K562 (cell line): ENCODE measurements at regions not wholly inside any gene's neighbourhood (a gene's known extent, or its start where the extent isn't known, plus 50 kb on each side); places are given as distances from the start of the nearest gene placed in this dataset.

Experiments used
- CREB1 ChIP-seq, 2 experiments: sonication (generic) in 1 of 2; formaldehyde crosslinking in 1 of 2; IDR thresholded peaks; 2 replicates each; pipeline versions ENCODE4 v1.6.1 to v1.8.0; 2012 to 2022; ENCODE audit warnings: inconsistent platforms in 1 of 2, mild to moderate bottlenecking in 1 of 2, missing genetic modification reagents in 1 of 2, moderate library complexity in 1 of 2
- CSDE1 ChIP-seq, 2 experiments: fragments of 450-650 bp; IDR thresholded peaks; 2 replicates each; pipeline ENCODE4 v1.6.1; 2016; ENCODE audit warnings: mild to moderate bottlenecking in 1 of 2
- CTBP1 ChIP-seq: fragments of 450-650 bp; IDR thresholded peaks from 2 replicates; pipeline ENCODE4 v1.6.1; 2016; ENCODE audit warnings: borderline replicate concordance
- DEAF1 ChIP-seq: fragments of 450-650 bp; formaldehyde crosslinking; IDR thresholded peaks from 2 replicates; pipeline ENCODE4 v1.4.0; 2020; ENCODE audit warnings: mild to moderate bottlenecking, moderate library complexity
- DPF2 ChIP-seq: fragments of 450-650 bp; IDR thresholded peaks from 2 replicates; pipeline ENCODE4 v1.6.1; 2016
- FOS ChIP-seq: IDR thresholded peaks from 3 replicates; pipeline ENCODE4 v1.6.1; 2011; ENCODE audit not compliant: insufficient read length; ENCODE audit errors: extremely low read depth
- FOXA3 ChIP-seq, 2 experiments: fragments of 450-650 bp in 1 of 2; sonication (generic) in 1 of 2; formaldehyde crosslinking; IDR thresholded peaks in 1 of 2; conservative IDR thresholded peaks in 1 of 2; 2 replicates each; pipeline versions ENCODE4 v1.4.0 to v1.8.0; 2020 to 2022; ENCODE audit warnings: mild to moderate bottlenecking in 2 of 2, missing genetic modification reagents in 1 of 2
- GTF2F1 ChIP-seq: IDR thresholded peaks from 2 replicates; pipeline ENCODE4 v1.6.1; 2011; ENCODE audit warnings: low read depth, low read length, improper control_type of control experiment
- HDAC6 ChIP-seq: IDR thresholded peaks from 2 replicates; pipeline ENCODE4 v1.6.1; 2012; ENCODE audit warnings: low read depth, mild to moderate bottlenecking, control low read depth, inconsistent platforms, low read length, moderate library complexity
- JUND ChIP-seq, 2 experiments: IDR thresholded peaks; 2 replicates in 1 of 2; 3 replicates in 1 of 2; pipeline ENCODE4 v1.6.1; 2011; ENCODE audit warnings: borderline replicate concordance in 2 of 2, low read depth in 2 of 2, low read length in 2 of 2, improper control_type of control experiment in 1 of 2, missing biosample characterization in 1 of 2, missing genetic modification characterization in 1 of 2, missing genetic modification reagents in 1 of 2
- LCOR ChIP-seq: sonication (generic); formaldehyde crosslinking; IDR thresholded peaks from 2 replicates; pipeline ENCODE4 v1.8.0; 2022; ENCODE audit warnings: mild to moderate bottlenecking, missing genetic modification reagents
- NFRKB ChIP-seq: fragments of 450-650 bp; IDR thresholded peaks from 2 replicates; pipeline ENCODE4 v1.6.1; 2016; ENCODE audit warnings: low read depth
- NFXL1 ChIP-seq: fragments of 450-650 bp; formaldehyde crosslinking; IDR thresholded peaks from 2 replicates; pipeline ENCODE4 v1.4.0; 2021; ENCODE audit warnings: mild to moderate bottlenecking
- TAL1 ChIP-seq: fragments of 450-650 bp; IDR thresholded peaks from 2 replicates; pipeline ENCODE4 v1.6.1; 2016; ENCODE audit warnings: mild to moderate bottlenecking
- TARDBP ChIP-seq: fragments of 450-650 bp; IDR thresholded peaks from 2 replicates; pipeline ENCODE4 v1.6.1; 2016
- TRIM25 ChIP-seq: fragments of 450-650 bp; IDR thresholded peaks from 2 replicates; pipeline ENCODE4 v1.7.0; 2016; ENCODE audit warnings: borderline replicate concordance
- ZFX ChIP-seq: sonication (generic); formaldehyde crosslinking; IDR thresholded peaks from 2 replicates; pipeline ENCODE4 v1.8.0; 2022; ENCODE audit warnings: mild to moderate bottlenecking, missing genetic modification reagents, moderate library complexity
- ZMIZ1 ChIP-seq, 2 experiments: fragments of 150-350 bp in 1 of 2; IDR thresholded peaks; 2 replicates each; pipeline ENCODE4 v1.6.1; 2012 to 2016; ENCODE audit warnings: low read depth in 2 of 2, low read length in 2 of 2, mild to moderate bottlenecking in 1 of 2, moderate library complexity in 1 of 2
- ZNF449 ChIP-seq: fragments of 250-450 bp; sonication (Bioruptor Pico); IDR thresholded peaks from 2 replicates; pipeline ENCODE4 v1.8.0; 2022; ENCODE audit warnings: moderate library complexity, mild to moderate bottlenecking, inconsistent platforms

- no peak for TF ChIP-seq NFRKB
- peak; percentile 67; the same call in 1 of the 2 replicates for TF ChIP-seq JUND (IDR thresholded peaks at IDR 0.05; ENCODE audit: borderline replicate concordance, low read depth, low read length)
- TF ChIP-seq JUND (tag; IDR thresholded peaks at IDR 0.05; ENCODE audit: borderline replicate concordance, low read depth, low read length) = peak; percentile 55; the same call in 1 of the 3 replicates
- no peak for TF ChIP-seq CREB1 (IDR thresholded peaks at IDR 0.05)
- TF ChIP-seq CREB1 (CRISPR knock-in tag; IDR thresholded peaks at IDR 0.05) = peak; percentile 68; the same call in 1 of the 2 replicates
- TF ChIP-seq NFXL1 (CRISPR knock-in tag) = no peak
- TF ChIP-seq LCOR = peak; percentile 58; the same call in 1 of the 2 replicates
- no peak for TF ChIP-seq TAL1
- TF ChIP-seq TRIM25 = no peak
- TF ChIP-seq ZFX = no peak
- peak; percentile 86 for TF ChIP-seq DEAF1 (CRISPR knock-in tag)
- TF ChIP-seq GTF2F1 = no peak
- TF ChIP-seq ZMIZ1 (IDR thresholded peaks at IDR 0.05; ENCODE audit: low read depth in 2 of 2, low read length in 2 of 2) = no peak
- TF ChIP-seq ZNF449 (CRISPR knock-in tag) = no peak
- no peak for TF ChIP-seq FOS
- TF ChIP-seq DPF2 = 0 out of 2 replicates have a peak, but pooled peaks have one; percentile 31
- TF ChIP-seq HDAC6 = no peak
- TF ChIP-seq CSDE1 (IDR thresholded peaks at IDR 0.05) = no peak
- no peak for TF ChIP-seq FOXA3 (CRISPR knock-in tag; conservative IDR thresholded peaks at IDR 0.05 in 1 of 2, IDR thresholded peaks at IDR 0.05 in 1 of 2)
- peak; percentile 73; the same call in 1 of the 2 replicates for TF ChIP-seq CTBP1
- TF ChIP-seq TARDBP = 0 out of 2 replicates have a peak, but pooled peaks have one; percentile 29
Observed at GRCh38 chr13:97109841-97110492, 112.2 kb upstream of the MBNL2 start (continued).
